Colonic mucosa (tissue), 4 donors: ENCODE measurements at regions not wholly inside any gene's neighbourhood (a gene's known extent, or its start where the extent isn't known, plus 50 kb on each side); places are given as distances from the start of the nearest gene placed in this dataset.

Experiments used
- DNase-seq: peaks from one replicate; pipeline ENCODE4 v3.0.0-alpha.2; 2020
- H3K27ac ChIP-seq: fragments of 200-600 bp; one replicate; pipeline ENCODE4 v1.8.0; 2021
- H3K27me3 ChIP-seq: fragments of 200-600 bp; one replicate; pipeline ENCODE4 v1.8.0; 2021
- H3K36me3 ChIP-seq: fragments of 200-600 bp; one replicate; pipeline ENCODE4 v1.8.0; 2021
- H3K4me1 ChIP-seq: fragments of 200-600 bp; one replicate; pipeline ENCODE4 v1.8.0; 2021; ENCODE audit warnings: mild to moderate bottlenecking
- H3K4me3 ChIP-seq: fragments of 200-600 bp; one replicate; pipeline ENCODE4 v1.8.0; 2021
- H3K9ac ChIP-seq, 2 donors: one replicate each; pipeline ENCODE4 v1.7.0; 2013; ENCODE audit warnings: control low read depth in 2 of 2, low read depth in 2 of 2, low read length in 2 of 2
- H3K9me3 ChIP-seq: fragments of 200-600 bp; one replicate; pipeline ENCODE4 v1.8.0; 2021
- CTCF ChIP-seq: fragments of 200-600 bp; IDR thresholded peaks from one replicate; pipeline ENCODE4 v1.8.0; 2022; ENCODE audit warnings: antibody characterized with exemption, mild to moderate bottlenecking
- intact Hi-C: fragments of 100-400 bp; cut with DNase I; formaldehyde crosslinking; loops from one replicate; pipeline ENCODE4 v1.14.1; 2022
- donor health status: healthy.
- donor health status: DM: no; HTN: no; CAD: no.
- donor health status: DM: no; HTN: no; CAD: no.

GRCh38 chr11:45484326-45484883, 181.0 kb downstream of the CHST1 start:
- Histone ChIP-seq H3K4me1 (no peaks in the 10 kb centered on the region), H3K9ac (no peak overlapping the region), H3K4me3 (no peak overlapping the region), H3K36me3 (no peaks in the 10 kb centered on the region), H3K27ac (no peak overlapping the region), H3K27me3 (no peaks in the 10 kb centered on the region), H3K9me3 (no peaks in the 10 kb centered on the region)
- intact Hi-C loops, result no loop called here
- DNase-seq, result no peak
- no peak for TF ChIP-seq CTCF

DNA sequence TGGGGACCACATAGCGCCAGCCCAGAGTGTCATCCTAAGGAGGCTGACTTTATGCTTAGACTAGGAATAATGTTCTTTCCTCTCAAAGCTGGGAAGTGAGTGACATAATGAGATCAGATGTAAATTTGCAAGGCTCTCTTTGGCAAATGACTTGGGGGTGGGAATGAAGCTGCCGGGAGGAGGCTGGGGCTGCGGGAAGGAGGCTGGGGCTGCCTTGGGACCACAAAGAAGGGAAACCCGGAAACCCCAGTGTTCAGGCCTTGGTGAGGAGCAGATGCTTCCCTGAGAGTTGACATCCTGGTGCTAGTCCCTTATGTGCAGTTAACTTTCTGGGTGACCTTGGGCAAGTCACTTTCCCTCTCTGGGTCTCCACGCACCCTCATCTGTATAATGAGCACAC, 182.0 kb downstream of the CHST1 start:
- no peaks in the 10 kb centered on the region for H3K27me3 ChIP-seq
- no peak for TF ChIP-seq CTCF

DNA sequence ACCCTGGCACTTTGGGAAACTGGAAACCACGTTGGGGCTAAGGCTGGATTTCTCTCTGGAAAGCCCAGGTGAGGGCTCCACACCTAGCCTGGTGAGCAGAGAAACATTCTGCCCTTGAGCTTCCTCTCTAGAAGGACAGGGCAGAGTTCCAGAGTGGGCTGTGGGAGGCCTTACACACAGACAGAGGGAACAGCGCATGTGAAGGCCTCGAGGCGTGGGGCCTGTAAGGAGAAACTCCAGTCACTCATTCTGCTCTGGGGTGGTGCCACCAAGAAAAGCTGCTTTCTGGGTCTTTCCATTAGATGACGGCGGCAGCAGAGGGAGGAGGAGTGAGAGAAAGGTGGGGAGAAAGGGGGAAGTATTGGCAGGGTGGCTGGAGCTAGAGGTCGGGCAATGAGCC, 183.1 kb downstream of the CHST1 start:
- Histone ChIP-seq H3K9me3 (no peaks in the 10 kb centered on the region), H3K27ac (no peak overlapping the region), H3K27me3 (no peaks in the 10 kb centered on the region), H3K4me1 (no peaks in the 10 kb centered on the region), H3K36me3 (no peaks in the 10 kb centered on the region), H3K9ac (no peak overlapping the region), H3K4me3 (no peak overlapping the region)
- DNase-seq, result no peak
- intact Hi-C loops, result no loop called here
- TF ChIP-seq CTCF, result no peak

More for the DNA sequence above, 182.0 kb downstream of the CHST1 start:
- Histone ChIP-seq H3K9me3 (no peaks in the 10 kb centered on the region), H3K36me3 (no peaks in the 10 kb centered on the region), H3K9ac (no peak overlapping the region), H3K4me1 (no peaks in the 10 kb centered on the region), H3K27ac (no peak overlapping the region), H3K4me3 (no peak overlapping the region)
- DNase-seq, result no peak
- intact Hi-C loops, result no loop called here

GRCh38 chr11:45481026-45481425, 184.4 kb downstream of the CHST1 start:
- Histone ChIP-seq H3K4me3 (no peak overlapping the region), H3K9me3 (no peaks in the 10 kb centered on the region), H3K9ac (no peak overlapping the region), H3K27ac (no peak overlapping the region), H3K36me3 (no peaks in the 10 kb centered on the region), H3K4me1 (no peaks in the 10 kb centered on the region), H3K27me3 (no peaks in the 10 kb centered on the region)
- DNase-seq, result no peak
- no peak for TF ChIP-seq CTCF
- intact Hi-C loops, result no loop called here

DNA sequence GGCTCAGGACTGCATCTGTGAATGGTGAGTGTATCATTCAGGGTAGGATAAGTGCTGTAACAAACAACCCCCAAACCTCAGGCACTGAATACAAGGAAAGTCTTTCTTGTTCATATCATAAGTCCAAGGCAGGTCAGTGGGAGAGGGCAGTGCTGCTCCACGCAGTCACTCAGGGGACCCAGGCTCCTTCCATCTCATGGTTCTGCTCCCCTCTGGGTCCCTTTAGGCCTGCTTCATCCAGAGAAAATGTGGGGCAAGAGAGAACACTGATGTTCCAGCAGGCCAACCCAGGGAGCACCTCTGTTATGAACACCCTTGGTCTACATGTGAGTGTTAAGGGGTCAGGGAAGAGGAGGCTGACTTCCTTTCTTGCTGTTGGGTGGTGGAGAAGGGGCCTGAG, 187.8 kb downstream of the CHST1 start:
- Histone ChIP-seq H3K4me1 (no peaks in the 10 kb centered on the region), H3K9me3 (no peaks in the 10 kb centered on the region), H3K27me3 (no peaks in the 10 kb centered on the region), H3K36me3 (no peaks in the 10 kb centered on the region), H3K4me3 (no peak overlapping the region), H3K9ac (no peak overlapping the region), H3K27ac (no peak overlapping the region)
- TF ChIP-seq CTCF, result no peak
- DNase-seq, result no peak
- intact Hi-C loops, result no loop called here
